NCI-H2196 treated with DMSO at 0.1 percent for 48 hours (cell line): ENCODE measurements at regions not wholly inside any gene's neighbourhood (a gene's known extent, or its start where the extent isn't known, plus 50 kb on each side); places are given as distances from the start of the nearest gene placed in this dataset.
"Not testable (repeated sequence)": the region's sequence is repeated elsewhere in the genome, so short reads cannot be mapped to it uniquely, and the experiment has no call there.

Experiments used
- DNase-seq: peaks from one replicate; lab custom pipeline; 2025; ENCODE audit not compliant: unreplicated experiment; lab: John Stamatoyannopoulos, UW

DNA sequence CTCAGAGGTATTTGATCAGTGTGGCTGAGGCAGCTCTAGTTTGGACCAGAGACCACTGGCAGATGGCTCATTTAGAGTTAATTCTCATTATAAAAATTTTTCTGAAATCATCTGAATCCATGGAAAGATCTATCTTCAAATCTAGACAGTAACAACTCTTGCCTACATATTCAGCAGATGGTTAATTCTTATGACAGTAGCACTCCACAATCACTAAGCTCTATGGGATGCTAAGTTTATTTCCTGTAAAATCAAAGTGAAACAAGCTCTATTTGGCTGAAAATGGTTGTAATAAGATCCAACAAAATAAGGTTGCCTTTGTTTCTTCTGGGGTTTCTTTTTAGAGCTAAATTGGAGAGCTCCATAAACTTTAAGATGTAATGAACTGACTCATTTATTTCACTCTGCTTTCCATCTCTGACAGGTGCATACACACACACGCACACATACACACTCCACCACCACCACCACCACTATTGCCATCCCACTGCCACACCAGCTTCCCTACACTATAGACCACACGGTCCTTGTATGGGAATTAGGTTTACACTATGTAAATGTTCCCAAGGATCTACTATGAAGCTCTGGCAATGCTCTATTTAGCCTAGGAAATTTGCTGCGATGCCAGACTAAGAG is 293.1 kb downstream of the RPAP3 start:
- DNase-seq = no peak

- DNase-seq = no peak
Measured at GRCh38 chr12:47411966-47412365, 293.9 kb downstream of the RPAP3 start.

DNA sequence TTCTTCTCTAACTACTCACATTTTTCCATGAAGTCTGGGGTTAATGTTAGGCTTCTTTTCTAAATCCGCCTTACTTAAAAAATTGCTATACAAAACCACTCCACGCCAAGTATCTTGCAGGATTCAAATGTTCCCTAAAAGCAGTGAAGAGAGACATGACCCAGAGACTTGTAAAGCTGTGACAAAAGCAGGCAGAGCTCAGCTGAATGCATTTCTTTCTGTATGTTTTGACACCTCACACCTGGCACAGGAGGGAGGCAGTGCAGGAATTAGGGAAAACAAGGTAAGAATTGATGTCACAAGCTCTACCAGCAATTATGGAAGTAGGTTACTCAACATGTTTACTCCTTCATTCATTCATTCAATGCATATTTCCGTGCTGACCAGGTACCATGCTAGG is 295.0 kb downstream of the RPAP3 start:
- DNase-seq = no peak

GRCh38 chr12:47410383-47410782 is 295.4 kb downstream of the RPAP3 start:
- DNase-seq = no peak

GRCh38 chr12:47409310-47409987 is 296.4 kb downstream of the RPAP3 start:
- no peak for DNase-seq

DNA sequence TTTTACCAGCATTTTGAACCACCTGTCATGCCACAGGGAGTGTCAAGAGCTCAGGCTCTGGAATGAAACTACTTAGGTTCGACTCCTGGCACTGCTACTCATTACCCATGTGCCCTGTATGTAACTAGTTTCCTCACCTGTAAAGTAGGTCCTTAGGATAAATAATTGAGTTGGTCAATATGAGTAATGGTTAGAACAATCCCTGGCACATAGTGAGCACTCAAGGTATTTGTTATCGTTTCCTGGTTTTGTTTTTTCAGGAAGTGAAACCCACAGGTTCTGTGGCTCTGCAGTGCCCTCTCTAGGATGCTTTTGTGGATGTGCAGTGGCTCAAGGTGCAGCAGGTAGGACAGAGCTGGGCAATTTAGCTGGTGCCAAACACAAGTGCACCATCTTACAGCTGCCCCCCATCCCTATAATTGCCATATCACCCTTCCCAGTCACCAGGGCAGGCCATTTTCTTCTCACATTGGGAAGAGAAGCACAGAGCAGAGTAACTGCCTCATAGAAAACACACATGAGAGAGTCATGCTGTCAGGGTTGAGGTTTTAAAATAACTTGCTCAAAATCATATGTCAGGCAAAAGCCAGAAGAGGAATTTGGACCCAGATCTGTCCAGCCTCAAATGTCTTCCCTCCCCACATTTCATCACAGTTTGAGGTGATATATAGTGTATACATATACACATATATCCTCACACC is 297.5 kb downstream of the RPAP3 start:
- no peak for DNase-seq

DNA sequence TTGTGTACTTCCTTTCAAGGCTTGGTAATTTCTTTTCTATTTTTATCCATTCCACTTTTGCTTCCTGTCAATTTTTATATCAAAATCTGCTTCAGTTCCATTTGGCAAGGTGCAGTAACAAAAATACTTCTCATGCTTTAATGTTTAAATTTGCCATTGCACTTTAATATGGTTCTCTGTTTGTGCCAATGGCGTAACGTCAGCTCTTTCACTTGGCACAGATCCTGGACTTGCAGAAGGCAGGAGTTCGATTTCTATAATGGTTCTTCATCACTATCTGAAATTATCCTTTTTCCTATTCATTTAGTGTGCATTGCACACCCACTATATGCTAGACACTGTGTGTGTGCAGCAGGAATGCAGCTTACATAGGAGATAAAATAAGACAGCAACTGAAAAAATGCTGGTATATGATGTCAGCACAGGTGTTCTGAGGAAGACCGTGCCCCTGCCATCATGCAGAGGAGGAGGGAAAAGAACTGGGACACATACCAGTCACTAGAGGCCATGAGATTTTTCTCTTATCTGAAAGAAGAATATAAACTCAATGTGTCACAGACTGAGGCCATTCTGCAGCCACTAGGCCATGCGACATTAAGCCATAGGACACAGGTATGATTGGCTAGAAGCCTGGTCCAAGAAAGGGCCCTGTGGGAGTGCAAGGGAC is 298.2 kb downstream of the RPAP3 start:
- DNase-seq = no peak

DNA sequence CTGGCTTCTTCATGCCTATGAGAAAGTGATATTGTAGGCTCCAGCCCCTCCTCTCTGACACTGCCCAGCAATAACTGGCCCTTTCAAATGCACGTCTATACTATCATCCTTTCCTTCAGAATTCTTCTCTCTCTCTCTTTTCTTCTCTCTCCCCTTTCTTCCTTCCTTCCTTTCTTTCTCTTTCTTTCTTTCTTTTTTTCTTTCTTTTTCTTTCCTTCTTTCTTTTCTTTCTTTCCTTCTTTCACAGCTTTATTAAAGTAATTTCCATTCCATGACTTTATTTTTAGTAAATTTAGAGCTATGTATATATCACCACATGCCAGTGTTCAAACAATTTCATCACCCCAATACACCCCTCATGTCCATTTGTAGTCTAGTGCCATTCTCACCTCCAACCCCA is 302.1 kb downstream of the RPAP3 start:
- no peak for DNase-seq

GRCh38 chr12:47401196-47401595 is 304.6 kb downstream of the RPAP3 start:
- not testable (repeated sequence) for DNase-seq

GRCh38 chr12:47400266-47400665 is 305.6 kb downstream of the RPAP3 start:
- no peak for DNase-seq

GRCh38 chr12:47397664-47398281 is 308.1 kb downstream of the RPAP3 start:
- DNase-seq = no peak

DNA sequence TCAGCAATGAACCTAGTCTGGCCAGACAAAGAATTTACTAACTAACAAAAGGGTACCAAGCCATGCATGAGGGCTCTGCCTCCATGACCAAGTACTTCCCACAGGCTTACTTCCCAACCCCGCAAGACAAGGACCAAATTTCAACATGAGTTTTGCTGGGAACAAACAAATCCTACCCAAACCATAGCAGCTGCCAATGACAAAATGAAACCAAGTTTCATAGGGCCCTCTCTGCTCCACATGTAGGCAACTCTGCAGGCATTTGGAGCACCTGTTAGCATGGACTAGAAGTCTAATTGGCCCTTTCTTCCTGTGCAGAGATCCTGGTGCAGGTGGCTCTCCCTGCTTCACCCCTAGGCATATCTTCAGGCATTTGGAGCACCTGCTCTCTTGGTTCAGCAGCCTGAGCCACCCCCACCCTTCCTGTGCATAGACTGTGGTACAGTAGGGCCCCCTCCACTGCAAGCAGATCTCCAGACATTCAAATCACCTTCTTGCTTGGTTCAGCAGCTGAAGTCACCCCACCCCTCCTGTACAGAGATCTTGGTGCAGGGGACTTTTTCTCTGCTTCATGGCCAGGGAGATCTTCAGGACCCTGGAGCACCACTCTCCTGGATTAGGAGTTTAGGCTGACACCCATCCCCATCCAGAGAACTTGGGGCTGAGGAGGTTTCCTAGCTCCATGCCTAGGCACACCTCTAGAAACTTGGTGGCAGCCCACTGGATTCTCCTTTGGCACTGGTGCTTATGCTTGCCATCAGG is 308.7 kb downstream of the RPAP3 start:
- no peak for DNase-seq

- DNase-seq = no peak
Measured at GRCh38 chr12:47394070-47394469, 311.8 kb downstream of the RPAP3 start.

- DNase-seq = no peak
Measured at GRCh38 chr12:47393403-47393790, 312.4 kb downstream of the RPAP3 start.

GRCh38 chr12:47391566-47391965 is 311.8 kb upstream of the AMIGO2 start:
- no peak for DNase-seq

DNA sequence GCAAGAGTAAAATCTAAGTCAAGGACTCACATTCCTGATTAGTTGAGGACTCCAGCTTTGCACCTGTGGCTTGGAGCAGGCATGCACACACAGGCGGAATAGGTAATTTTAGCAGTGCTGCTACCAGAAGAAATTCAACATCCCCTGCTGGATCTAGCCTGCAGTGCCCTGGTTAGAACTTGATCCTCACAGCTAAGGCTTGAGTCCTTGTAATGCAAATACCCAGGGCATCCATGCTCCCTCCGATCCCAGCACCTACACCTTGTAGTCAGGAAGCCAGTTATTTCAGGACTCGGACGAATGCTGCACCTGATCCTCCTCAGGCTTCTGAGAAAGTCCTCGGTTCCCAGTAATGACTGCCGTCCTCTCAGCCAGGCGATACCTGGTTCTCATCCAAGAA is 309.0 kb upstream of the AMIGO2 start:
- no peak for DNase-seq

DNA sequence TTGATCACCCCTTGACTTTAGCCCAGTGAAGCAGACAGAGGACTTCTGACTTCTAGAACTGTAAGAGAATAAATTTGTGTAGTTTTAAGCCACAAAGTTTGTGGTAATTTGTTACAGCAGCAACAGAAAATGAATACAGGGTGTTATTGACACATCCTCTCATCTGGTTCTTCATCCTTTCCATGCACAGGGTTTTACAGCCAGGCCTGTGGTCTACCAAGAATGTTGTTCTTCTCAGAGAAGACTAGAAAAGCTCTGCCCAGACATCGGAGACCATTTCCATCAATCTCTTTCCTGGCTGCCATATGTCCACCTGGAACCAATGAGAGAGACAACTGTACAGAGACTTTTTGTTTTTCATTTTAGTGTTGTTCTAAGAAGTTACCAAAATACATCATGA is 308.2 kb upstream of the AMIGO2 start:
- DNase-seq = no peak

GRCh38 chr12:47385653-47386052 is 305.9 kb upstream of the AMIGO2 start:
- no peak for DNase-seq

DNA sequence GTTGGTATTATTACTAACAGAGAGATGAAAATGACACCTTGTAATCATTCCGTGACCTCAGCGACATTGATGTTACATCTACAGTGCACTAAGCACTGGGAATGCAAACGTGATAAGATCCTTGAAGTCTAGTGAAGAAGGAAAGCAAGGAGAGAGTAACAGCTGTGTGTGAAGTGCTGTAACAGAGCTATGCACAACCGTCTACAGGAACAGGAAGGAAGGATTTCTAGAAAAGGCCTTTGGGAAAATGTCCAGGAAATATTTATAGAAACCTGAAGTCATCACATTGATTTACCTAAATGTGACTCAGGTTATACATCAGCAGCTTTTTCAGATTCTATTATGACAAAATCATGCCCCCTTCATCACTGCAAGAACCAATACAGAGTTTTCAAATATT is 304.2 kb upstream of the AMIGO2 start:
- no peak for DNase-seq

GRCh38 chr12:47382305-47382704 is 302.5 kb upstream of the AMIGO2 start:
- DNase-seq = no peak

GRCh38 chr12:47378907-47379306 is 299.1 kb upstream of the AMIGO2 start:
- DNase-seq = no peak
